Pancreas (tissue), 10 donors: ENCODE measurements at regions not wholly inside any gene's neighbourhood (a gene's known extent, or its start where the extent isn't known, plus 50 kb on each side); places are given as distances from the start of the nearest gene placed in this dataset.

Source experiments
- ATAC-seq, 4 donors: fragments of 200-7000 bp; cut with Tn5 transposase; one replicate each; pipeline versions ENCODE4 v1.8.0 to v1.9.1; 2020; ENCODE audit warnings: mild to moderate bottlenecking in 4 of 4, moderate library complexity in 4 of 4
- DNase-seq, 6 donors: peaks; one replicate each; pipeline ENCODE4 v3.0.0-alpha.2; 2020
- FAIRE-seq: peaks from 2 replicates; lab custom pipeline; 2012; peaks lifted over from hg19 to GRCh38; lab: Jason Lieb, UNC
- H3K27ac ChIP-seq, 4 donors: fragments of 200-600 bp; sonication (generic); 1 replicate in 3 of 4; 2 replicates in 1 of 4; pipeline versions ENCODE4 v1.5.0 to v1.8.0; 2020
- H3K27me3 ChIP-seq, 4 donors: fragments of 200-600 bp; one replicate each; pipeline ENCODE4 v1.8.0; 2021
- H3K36me3 ChIP-seq, 3 donors: fragments of 200-600 bp; sonication (generic) in 1 of 3; one replicate each; pipeline versions ENCODE4 v1.5.0 to v1.8.0; 2020 to 2021
- H3K4me1 ChIP-seq, 3 donors: fragments of 200-600 bp; one replicate each; pipeline ENCODE4 v1.8.0; 2021
- H3K4me3 ChIP-seq, 4 donors: fragments of 200-600 bp; sonication (generic) in 2 of 4; one replicate each; pipeline versions ENCODE4 v1.5.0 to v1.8.0; 2020 to 2021
- H3K9me3 ChIP-seq, 4 donors: fragments of 200-600 bp; one replicate each; pipeline ENCODE4 v1.8.0; 2021
- CTCF ChIP-seq, 4 donors: fragments of 200-600 bp; sonication (generic) in 3 of 4; IDR thresholded peaks; one replicate each; pipeline versions ENCODE4 v1.5.0 to v1.8.0; 2021; ENCODE audit warnings: antibody characterized with exemption in 4 of 4
- WGBS, 2 donors: extraction: QIAGEN DNeasy Blood & Tissue Kit; methylation state at CpG; one replicate each; pipeline ENCODE4 v1.1.7; 2013; 5-methylcytosine and 5-hydroxymethylcytosine counted together
- intact Hi-C, 3 donors: fragments of 100-400 bp; cut with DNase I; formaldehyde crosslinking; loops; one replicate each; pipeline versions ENCODE4 v1.11.1 to v1.14.2; 2022
- donor health status: healthy with polysubstance abuse.
- donor health status: DM: no; HTN: no; CAD: no; lungs with moderate emphysema.
- donor health status: DM: no; HTN: no; CAD: no.
- donor health status: control.
- donor health status: control.
- donor health status: Bipolar disorder and iron deficiency.
- donor health status: DM: yes; HTN: yes; CAD: no.
- donor health status: DM: no; HTN: no; CAD: no.
- donor health status: DM: no; HTN: no; CAD: no.
- donor health status: DM: yes; HTN: yes; CAD: no.

- no peak overlapping the region for H3K27ac ChIP-seq
- H3K27me3 ChIP-seq = no peaks in the 10 kb centered on the region
- DNase-seq (no peak), ATAC-seq (no peak), FAIRE-seq (no peak)
- no peaks in the 10 kb centered on the region for H3K4me1 ChIP-seq
- no peak overlapping the region for H3K4me3 ChIP-seq
- TF ChIP-seq CTCF (IDR thresholded peaks at IDR 0.05) = no peak
- H3K9me3 ChIP-seq = no peaks in the 10 kb centered on the region
- intact Hi-C loops = no loop called here
- WGBS, 2 donors = 86 to 87% methylated on average over 7 of the region's 7 CpGs
- H3K36me3 ChIP-seq = no peaks in the 10 kb centered on the region
Measured at GRCh38 chr21:43364261-43364510, 62.7 kb downstream of the SIK1 start.

GRCh38 chr21:43363506-43364260 is 63.2 kb downstream of the SIK1 start:
- Histone ChIP-seq H3K4me3 (no peak overlapping the region), H3K36me3 (no peaks in the 10 kb centered on the region), H3K4me1 (no peaks in the 10 kb centered on the region), H3K27ac (no peak overlapping the region), H3K27me3 (no peaks in the 10 kb centered on the region), H3K9me3 (no peaks in the 10 kb centered on the region)
- DNase-seq (peak in 2 of 6 donors; percentile 49 to 61), ATAC-seq (no peak), FAIRE-seq (no peak)
- TF ChIP-seq CTCF (IDR thresholded peaks at IDR 0.05) = no peak
- 86 to 92% methylated on average over 24 of the region's 24 CpGs for WGBS, 2 donors
- intact Hi-C loops = no loop called here

- Histone ChIP-seq H3K4me3 (no peak overlapping the region), H3K4me1 (no peaks in the 10 kb centered on the region), H3K27ac (peak overlapping the region in 1 of 4 donors; percentile 39), H3K27me3 (no peaks in the 10 kb centered on the region), H3K9me3 (no peaks in the 10 kb centered on the region), H3K36me3 (no peaks in the 10 kb centered on the region)
- WGBS, 2 donors = 86 to 93% methylated on average over 13 of the region's 13 CpGs
- no peak for TF ChIP-seq CTCF (IDR thresholded peaks at IDR 0.05)
- DNase-seq (no peak), FAIRE-seq (no peak), ATAC-seq (no peak)
- intact Hi-C loops = no loop called here
Measured at GRCh38 chr21:43362915-43363314, 64.0 kb downstream of the SIK1 start.

GRCh38 chr21:43362321-43362791 is 64.6 kb downstream of the SIK1 start:
- Histone ChIP-seq H3K4me1 (no peaks in the 10 kb centered on the region), H3K27ac (peak overlapping the region in 1 of 4 donors; percentile 39), H3K36me3 (no peaks in the 10 kb centered on the region), H3K27me3 (no peaks in the 10 kb centered on the region), H3K4me3 (no peak overlapping the region), H3K9me3 (no peaks in the 10 kb centered on the region)
- WGBS, 2 donors = 50 to 55% methylated on average over 35 of the region's 35 CpGs
- ATAC-seq (peak in 3 of 4 donors; percentile 64 to 79 (median 74)), FAIRE-seq (no peak), DNase-seq (peak in 1 of 6 donors; percentile 52)
- TF ChIP-seq CTCF (IDR thresholded peaks at IDR 0.05) = no peak
- intact Hi-C loops = no loop called here
